ENCODE measurements at regions not wholly inside any gene's neighbourhood (a gene's known extent, or its start where the extent isn't known, plus 50 kb on each side); places are given as distances from the start of the nearest gene placed in this dataset.

- no peak for TF ChIP-seq CTCF (IDR thresholded peaks at IDR 0.05)
Observed at GRCh38 chr3:18149386-18149785, 275.8 kb downstream of the SATB1 start.

GRCh38 chr3:18144571-18144970 lies 280.6 kb downstream of the SATB1 start:
- Histone ChIP-seq H3K9me3 (no peaks in the 10 kb centered on the region), H3K4me1 (ENCODE audit: low read depth) (no peaks in the 10 kb centered on the region), H3K36me3 (ENCODE audit: low read depth) (no peaks in the 10 kb centered on the region), H3K4me3 (no peak overlapping the region)
- intact Hi-C loops (cut with DNase I, micrococcal nuclease), result no loop called here
- no peak for DNase-seq
- no peak for TF ChIP-seq CTCF (IDR thresholded peaks at IDR 0.05)
- no peak for ATAC-seq

More at GRCh38 chr3:18149386-18149785, 275.8 kb downstream of the SATB1 start:
- no peak for ATAC-seq
- intact Hi-C loops (cut with DNase I, micrococcal nuclease), result no loop called here
- H3K4me1 ChIP-seq (ENCODE audit: low read depth), result no peaks in the 10 kb centered on the region
- H3K4me3 ChIP-seq, result no peak overlapping the region
- H3K36me3 ChIP-seq (ENCODE audit: low read depth), result no peaks in the 10 kb centered on the region
- DNase-seq, result no peak
- no peaks in the 10 kb centered on the region for H3K9me3 ChIP-seq

- DNase-seq, result no peak
- no peaks in the 10 kb centered on the region for H3K36me3 ChIP-seq (ENCODE audit: low read depth)
- no peak for ATAC-seq
- no peak for TF ChIP-seq CTCF (IDR thresholded peaks at IDR 0.05)
- intact Hi-C loops (cut with DNase I, micrococcal nuclease), result no loop called here
- H3K4me3 ChIP-seq, result no peak overlapping the region
- no peaks in the 10 kb centered on the region for H3K9me3 ChIP-seq
- H3K4me1 ChIP-seq (ENCODE audit: low read depth), result no peaks in the 10 kb centered on the region
Observed at GRCh38 chr3:18143258-18143780, 281.8 kb downstream of the SATB1 start.

- DNase-seq (no peak), ATAC-seq (no peak)
- Histone ChIP-seq H3K36me3 (ENCODE audit: low read depth) (no peaks in the 10 kb centered on the region), H3K4me3 (no peak overlapping the region), H3K4me1 (ENCODE audit: low read depth) (no peaks in the 10 kb centered on the region), H3K9me3 (no peaks in the 10 kb centered on the region)
- intact Hi-C loops (cut with DNase I, micrococcal nuclease), result no loop called here
- TF ChIP-seq CTCF (IDR thresholded peaks at IDR 0.05), result no peak
Observed at GRCh38 chr3:18137958-18138357, 287.2 kb downstream of the SATB1 start.

- no peak for DNase-seq
- H3K9me3 ChIP-seq, result no peaks in the 10 kb centered on the region
- ATAC-seq, result no peak
Observed at GRCh38 chr3:18135060-18135814, 289.9 kb downstream of the SATB1 start.

More at GRCh38 chr3:18135060-18135814, 289.9 kb downstream of the SATB1 start:
- H3K36me3 ChIP-seq (ENCODE audit: low read depth), result no peaks in the 10 kb centered on the region
- H3K4me1 ChIP-seq (ENCODE audit: low read depth), result no peaks in the 10 kb centered on the region
- intact Hi-C loops (cut with DNase I, micrococcal nuclease), result no loop called here
- no peak for TF ChIP-seq CTCF (IDR thresholded peaks at IDR 0.05)
- no peak overlapping the region for H3K4me3 ChIP-seq

Data from mucosa of descending colon (tissue), 3 donors.